ENCODE measurements at regions not wholly inside any gene's neighbourhood (a gene's known extent, or its start where the extent isn't known, plus 50 kb on each side); places are given as distances from the start of the nearest gene placed in this dataset.
"Not testable (repeated sequence)": the region's sequence is repeated elsewhere in the genome, so short reads cannot be mapped to it uniquely, and the experiment has no call there.

DNA sequence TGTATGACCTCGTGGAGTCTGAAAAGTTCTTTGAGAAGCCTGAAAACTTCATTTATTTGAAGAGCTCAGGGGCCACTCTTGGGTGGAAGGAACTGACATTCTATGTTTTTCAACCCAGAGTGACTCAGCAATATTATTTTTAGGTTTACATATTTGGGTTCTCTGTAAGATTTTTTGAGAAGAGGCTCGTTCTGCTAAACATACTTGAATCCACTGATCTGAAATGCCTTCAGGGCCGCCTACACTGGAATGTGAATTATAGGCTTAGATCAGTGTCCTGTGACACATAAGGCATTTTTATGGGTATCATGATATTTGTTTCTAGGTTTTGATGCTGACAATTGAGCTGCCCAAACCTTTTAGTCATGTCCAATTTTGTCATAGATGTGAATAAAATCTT lies 86.2 kb downstream of the PSAT1 start:
- in situ Hi-C loops (cut with HindIII; ENCODE audit: low pct_ligation_motif_present, low pct_unique_long_range_greater_than_20kb, low sequenced_read_pairs) = no loop called here
- no peak for DNase-seq

DNA sequence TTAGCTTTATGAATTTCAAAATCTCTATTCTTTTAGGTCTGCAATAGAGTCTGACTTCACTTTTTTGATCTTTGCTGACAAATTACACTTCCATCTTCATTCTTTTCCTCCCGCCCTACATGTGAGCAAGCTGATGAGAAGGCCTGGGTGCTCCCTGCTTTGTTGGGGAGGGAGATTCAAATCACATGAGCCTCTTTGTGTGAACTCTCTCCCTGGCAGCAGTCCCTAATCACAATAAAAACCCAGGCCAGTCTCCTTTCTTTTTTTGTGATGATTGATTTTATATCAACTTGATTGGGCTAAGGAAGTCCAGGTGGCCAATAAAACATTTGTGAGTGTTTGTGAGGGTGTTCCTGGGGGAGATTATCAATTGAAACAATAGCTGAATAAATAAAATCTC lies 89.4 kb downstream of the PSAT1 start:
- no peak for DNase-seq
- in situ Hi-C loops (cut with HindIII; ENCODE audit: low pct_ligation_motif_present, low pct_unique_long_range_greater_than_20kb, low sequenced_read_pairs) = no loop called here

DNA sequence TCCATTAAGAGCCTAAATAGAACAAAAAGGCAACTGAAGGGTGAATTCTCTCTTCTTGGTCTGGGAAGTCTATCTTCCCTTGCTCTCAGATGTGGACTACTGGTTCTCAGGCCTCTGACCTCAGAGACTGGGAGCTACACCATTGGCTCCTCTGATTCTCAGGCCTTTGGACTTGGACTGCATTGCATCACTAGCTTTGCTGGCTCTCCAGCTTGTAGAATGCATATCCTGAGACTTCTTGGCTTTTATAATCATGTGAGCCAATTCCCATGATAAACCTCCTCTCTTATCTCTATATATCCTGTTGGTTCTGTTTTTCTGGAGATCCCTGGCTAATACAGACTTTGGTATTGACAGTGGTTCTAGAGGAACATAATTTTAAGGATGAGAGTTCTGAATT lies 89.8 kb downstream of the PSAT1 start:
- no peak for DNase-seq
- in situ Hi-C loops (cut with HindIII; ENCODE audit: low pct_ligation_motif_present, low pct_unique_long_range_greater_than_20kb, low sequenced_read_pairs) = no loop called here

GRCh38 chr9:78393340-78393739 lies 96.4 kb downstream of the PSAT1 start:
- DNase-seq = no peak
- in situ Hi-C loops (cut with HindIII; ENCODE audit: low pct_ligation_motif_present, low pct_unique_long_range_greater_than_20kb, low sequenced_read_pairs) = no loop called here

DNA sequence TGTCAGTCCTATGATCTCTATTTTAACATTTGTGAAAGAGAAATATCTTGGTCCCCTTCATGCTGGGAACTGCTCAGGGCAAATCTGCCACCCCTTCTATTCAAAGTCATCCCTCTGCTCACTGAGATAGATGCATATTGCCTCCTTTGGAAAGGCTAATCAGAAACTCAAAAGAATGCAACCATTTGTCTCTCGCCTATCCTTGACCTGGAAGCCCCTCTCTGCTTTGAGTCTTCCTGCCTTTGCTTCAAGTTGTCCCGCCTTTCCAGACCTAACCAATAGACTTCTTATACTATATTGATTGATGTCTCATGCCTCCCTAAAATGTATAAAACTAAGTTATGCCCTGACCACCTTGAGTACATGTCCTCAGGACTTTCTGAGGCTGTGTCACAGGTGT lies 97.0 kb downstream of the PSAT1 start:
- in situ Hi-C loops (cut with HindIII; ENCODE audit: low pct_ligation_motif_present, low pct_unique_long_range_greater_than_20kb, low sequenced_read_pairs) = no loop called here
- DNase-seq = no peak

GRCh38 chr9:78396087-78396486 lies 99.2 kb downstream of the PSAT1 start:
- in situ Hi-C loops (cut with HindIII; ENCODE audit: low pct_ligation_motif_present, low pct_unique_long_range_greater_than_20kb, low sequenced_read_pairs) = no loop called here
- no peak for DNase-seq

- DNase-seq = no peak
- in situ Hi-C loops (cut with HindIII; ENCODE audit: low pct_ligation_motif_present, low pct_unique_long_range_greater_than_20kb, low sequenced_read_pairs) = no loop called here
Measured at GRCh38 chr9:78397045-78397444, 100.1 kb downstream of the PSAT1 start.

GRCh38 chr9:78397454-78397853 lies 100.5 kb downstream of the PSAT1 start:
- in situ Hi-C loops (cut with HindIII; ENCODE audit: low pct_ligation_motif_present, low pct_unique_long_range_greater_than_20kb, low sequenced_read_pairs) = no loop called here
- DNase-seq = no peak

GRCh38 chr9:78399153-78399552 lies 102.2 kb downstream of the PSAT1 start:
- no peak for DNase-seq
- in situ Hi-C loops (cut with HindIII; ENCODE audit: low pct_ligation_motif_present, low pct_unique_long_range_greater_than_20kb, low sequenced_read_pairs) = no loop called here

DNA sequence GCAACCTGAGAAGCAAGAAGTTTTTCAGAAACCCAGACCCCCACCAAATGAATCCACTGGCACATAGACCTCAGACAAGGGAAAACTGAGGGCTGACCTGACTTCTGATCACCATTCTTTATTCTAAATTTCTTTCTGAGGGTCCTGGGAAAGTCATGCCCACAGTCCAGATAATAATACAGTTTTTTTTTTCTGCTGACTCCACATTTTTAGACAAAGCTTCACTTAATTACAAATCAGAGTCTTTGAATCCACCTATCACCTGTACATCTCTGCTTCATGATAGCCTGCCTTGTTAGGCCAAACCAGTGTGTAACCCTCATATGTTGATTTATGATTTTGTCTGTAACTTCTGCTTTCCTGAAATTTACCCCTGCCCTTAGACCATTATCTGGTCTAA lies 103.6 kb downstream of the PSAT1 start:
- in situ Hi-C loops (cut with HindIII; ENCODE audit: low pct_ligation_motif_present, low pct_unique_long_range_greater_than_20kb, low sequenced_read_pairs) = no loop called here
- DNase-seq = no peak

DNA sequence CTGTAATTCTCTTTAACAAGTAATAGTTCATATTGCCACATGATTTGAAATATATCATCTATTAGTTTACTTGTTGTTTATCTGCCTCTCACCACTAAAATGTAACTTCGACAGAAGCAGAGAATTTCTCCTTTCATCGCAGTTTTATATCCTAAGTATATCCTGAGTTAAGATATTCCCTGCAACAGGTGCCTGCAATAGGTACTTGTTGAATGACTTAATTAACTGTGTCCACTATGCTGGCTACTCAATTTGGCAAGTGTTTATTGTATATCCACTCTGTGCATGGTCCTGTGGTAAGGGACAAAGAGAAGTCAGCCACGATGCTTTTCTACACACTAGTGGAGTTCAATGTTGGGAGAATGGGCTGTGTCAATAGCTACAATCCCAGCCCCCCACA lies 108.5 kb downstream of the PSAT1 start:
- DNase-seq = no peak
- in situ Hi-C loops (cut with HindIII; ENCODE audit: low pct_ligation_motif_present, low pct_unique_long_range_greater_than_20kb, low sequenced_read_pairs) = no loop called here

GRCh38 chr9:78406146-78406545 lies 109.2 kb downstream of the PSAT1 start:
- in situ Hi-C loops (cut with HindIII; ENCODE audit: low pct_ligation_motif_present, low pct_unique_long_range_greater_than_20kb, low sequenced_read_pairs) = no loop called here
- no peak for DNase-seq

GRCh38 chr9:78406933-78407332 lies 110.0 kb downstream of the PSAT1 start:
- in situ Hi-C loops (cut with HindIII; ENCODE audit: low pct_ligation_motif_present, low pct_unique_long_range_greater_than_20kb, low sequenced_read_pairs) = no loop called here
- no peak for DNase-seq

- DNase-seq = no peak
- in situ Hi-C loops (cut with HindIII; ENCODE audit: low pct_ligation_motif_present, low pct_unique_long_range_greater_than_20kb, low sequenced_read_pairs) = no loop called here
Measured at GRCh38 chr9:78407636-78408312, 110.8 kb downstream of the PSAT1 start.

DNA sequence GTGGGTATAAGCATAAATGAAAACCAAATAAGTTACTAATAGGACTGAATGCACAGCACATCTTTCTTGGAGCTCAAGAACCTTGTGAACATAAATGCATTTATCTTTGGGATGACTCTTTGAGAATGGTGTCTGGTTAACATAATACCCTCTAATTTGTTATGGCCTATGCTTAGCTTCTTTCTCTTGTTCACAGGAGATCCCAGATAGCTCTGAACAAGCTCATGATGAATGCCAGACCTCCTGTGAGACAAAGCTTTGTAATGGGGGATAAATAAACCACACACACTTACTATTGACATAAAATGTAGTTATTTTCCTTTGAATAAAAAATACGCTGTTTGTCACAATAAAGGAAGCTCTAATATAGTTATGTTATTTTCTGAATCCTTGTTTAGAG lies 111.5 kb downstream of the PSAT1 start:
- in situ Hi-C loops (cut with HindIII; ENCODE audit: low pct_ligation_motif_present, low pct_unique_long_range_greater_than_20kb, low sequenced_read_pairs) = no loop called here

GRCh38 chr9:78409928-78410510 lies 113.1 kb downstream of the PSAT1 start:
- in situ Hi-C loops (cut with HindIII; ENCODE audit: low pct_ligation_motif_present, low pct_unique_long_range_greater_than_20kb, low sequenced_read_pairs); DNase-seq: not testable (repeated sequence)

More for the DNA sequence above, 111.5 kb downstream of the PSAT1 start:
- DNase-seq = no peak

GRCh38 chr9:78422309-78422708 lies 125.4 kb downstream of the PSAT1 start:
- DNase-seq = no peak
- in situ Hi-C loops (cut with HindIII; ENCODE audit: low pct_ligation_motif_present, low pct_unique_long_range_greater_than_20kb, low sequenced_read_pairs) = no loop called here

- DNase-seq = no peak
- in situ Hi-C loops (cut with HindIII; ENCODE audit: low pct_ligation_motif_present, low pct_unique_long_range_greater_than_20kb, low sequenced_read_pairs) = no loop called here
Measured at GRCh38 chr9:78424299-78424698, 127.4 kb downstream of the PSAT1 start.

- in situ Hi-C loops (cut with HindIII; ENCODE audit: low pct_ligation_motif_present, low pct_unique_long_range_greater_than_20kb, low sequenced_read_pairs) = no loop called here
- DNase-seq = no peak
Measured at GRCh38 chr9:78428640-78429039, 131.7 kb downstream of the PSAT1 start.

DNA sequence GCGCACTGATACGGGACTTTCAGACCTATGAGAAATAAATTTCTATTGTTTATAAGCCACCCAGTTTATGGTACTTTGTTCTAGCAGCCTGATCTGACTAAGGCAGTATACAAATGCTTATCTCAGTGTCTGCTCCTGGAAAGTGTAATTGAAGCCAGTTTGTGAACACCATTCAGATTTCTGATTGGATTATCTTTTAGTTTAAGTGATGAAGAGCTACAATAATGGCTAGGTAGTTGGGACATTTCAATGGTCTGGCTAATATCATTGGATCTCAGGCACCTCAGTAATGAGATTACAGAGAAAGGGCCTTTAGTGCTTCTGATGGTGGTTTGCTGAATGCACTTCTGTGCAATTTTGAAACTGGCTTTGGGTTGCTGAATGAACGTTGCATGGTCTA lies 133.5 kb downstream of the PSAT1 start:
- in situ Hi-C loops (cut with HindIII; ENCODE audit: low pct_ligation_motif_present, low pct_unique_long_range_greater_than_20kb, low sequenced_read_pairs) = no loop called here
- no peak for DNase-seq
